SW 1271 (cell line): ENCODE measurements at regions not wholly inside any gene's neighbourhood (a gene's known extent, or its start where the extent isn't known, plus 50 kb on each side); places are given as distances from the start of the nearest gene placed in this dataset.

Experiments used
- DNase-seq, 2 experiments: peaks; one replicate each; lab custom pipeline; 2025; lab: John Stamatoyannopoulos, UW

DNA sequence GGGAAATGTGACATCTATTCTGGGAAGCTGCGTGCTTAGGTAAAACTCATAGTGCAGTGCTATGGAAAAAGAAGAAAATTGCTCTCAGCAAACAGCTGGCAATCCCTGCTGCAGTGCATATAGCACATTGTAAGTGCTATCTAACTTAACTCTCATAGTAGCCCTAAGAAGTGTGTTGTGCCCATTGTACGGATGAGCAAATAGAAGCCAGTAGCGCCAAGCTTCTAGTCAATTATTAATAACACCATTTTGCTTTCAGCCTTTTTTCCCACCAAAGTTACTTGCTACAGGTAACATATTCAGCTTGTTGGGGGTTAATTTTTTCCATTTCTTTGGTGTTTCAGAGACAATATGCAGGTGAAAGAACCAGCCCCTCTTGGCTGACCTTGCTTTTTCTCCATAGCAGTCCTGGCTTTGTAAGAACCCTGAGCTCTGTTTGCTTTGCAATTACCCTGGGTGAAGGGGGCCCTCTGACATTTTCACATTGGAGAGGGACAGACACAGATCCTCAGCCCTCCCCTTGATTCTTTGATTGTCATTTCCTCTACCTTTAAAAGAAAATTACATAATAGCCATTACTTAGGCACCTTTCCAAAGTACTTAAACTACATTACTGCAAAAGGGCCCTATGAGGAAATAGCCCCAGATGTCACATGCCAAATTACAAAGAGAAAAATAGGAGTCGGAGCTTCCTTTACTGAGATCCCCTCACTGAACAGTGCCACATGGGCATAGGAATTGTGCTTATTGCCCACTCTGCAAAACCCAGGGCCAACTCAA lies 576.2 kb upstream of the TBX3 start:
- no peak for DNase-seq

DNA sequence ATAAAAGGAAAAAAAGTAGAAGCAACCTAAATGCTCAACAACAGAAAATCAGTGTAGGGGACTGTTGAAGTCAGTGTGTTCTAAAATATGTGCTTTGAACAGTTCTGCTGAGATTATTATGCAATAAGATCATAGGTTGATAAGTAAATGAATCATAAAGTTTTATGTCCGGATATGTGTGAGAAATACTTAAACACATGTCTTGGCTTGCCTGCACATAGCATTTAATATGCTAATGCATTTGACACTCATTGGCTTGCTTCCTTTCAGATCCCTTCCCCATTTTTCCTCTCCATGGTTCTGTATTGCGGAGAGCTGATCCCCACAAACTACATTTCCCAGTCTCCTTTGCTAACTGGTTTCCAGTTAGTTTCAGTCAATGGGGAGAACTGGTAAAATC lies 573.8 kb upstream of the TBX3 start:
- DNase-seq = no peak

DNA sequence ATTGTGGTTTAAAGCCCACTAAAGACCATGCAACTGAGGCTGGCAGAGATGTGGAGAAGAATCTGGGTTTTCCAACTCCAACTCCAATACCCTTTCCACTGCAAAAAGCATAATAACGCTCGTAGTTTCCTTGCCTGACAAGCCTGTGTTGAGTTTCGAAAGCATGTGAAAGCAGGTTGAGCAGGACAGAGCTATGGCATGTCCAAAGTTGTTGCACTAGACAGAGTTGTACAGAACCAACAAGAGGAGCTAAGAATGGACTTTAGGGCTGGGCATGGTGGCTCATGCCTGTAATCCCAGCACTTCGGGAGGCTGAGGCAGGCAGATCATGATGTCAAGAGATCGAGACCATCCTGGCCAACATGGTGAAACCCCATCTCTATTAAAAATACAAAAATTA lies 572.0 kb upstream of the TBX3 start:
- DNase-seq = no peak

DNA sequence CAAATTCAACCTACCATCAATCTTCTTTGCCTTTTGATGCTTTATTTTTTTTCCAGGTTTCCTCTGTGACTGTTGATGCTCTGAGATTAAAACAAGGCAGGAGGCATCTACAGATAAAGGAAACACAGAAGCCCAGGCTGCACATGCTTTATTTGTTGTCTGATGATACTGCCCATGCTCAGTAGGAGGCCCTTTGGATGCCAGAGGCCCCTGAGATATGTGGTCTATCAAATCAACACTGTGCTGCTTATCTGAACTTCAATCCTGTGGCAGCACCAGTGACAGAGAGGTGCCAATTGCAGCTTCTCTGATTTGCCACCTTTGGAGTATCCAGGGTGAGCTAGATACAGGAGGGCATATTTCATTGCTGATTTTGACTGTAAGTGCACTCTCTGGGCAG lies 571.3 kb upstream of the TBX3 start:
- DNase-seq = no peak

DNA sequence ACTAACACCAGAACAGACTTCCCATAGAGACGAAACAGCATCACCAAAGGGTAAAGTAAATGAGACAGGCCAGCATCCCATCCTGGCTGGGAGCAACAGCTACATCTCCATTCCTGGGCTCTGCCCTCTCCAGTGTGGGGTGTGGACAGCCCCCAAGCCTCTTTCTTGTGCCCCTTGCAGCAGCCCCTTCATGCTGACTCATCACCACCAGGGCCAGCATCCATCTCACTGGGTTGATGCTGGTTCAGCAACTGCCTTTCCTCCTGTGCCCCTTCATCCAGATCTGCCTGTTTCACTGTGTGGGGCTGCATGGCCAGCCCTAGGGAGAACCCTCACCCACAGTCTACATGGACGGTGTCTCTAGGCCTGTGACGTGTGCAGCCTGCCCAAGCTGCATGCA lies 569.1 kb upstream of the TBX3 start:
- no peak for DNase-seq

DNA sequence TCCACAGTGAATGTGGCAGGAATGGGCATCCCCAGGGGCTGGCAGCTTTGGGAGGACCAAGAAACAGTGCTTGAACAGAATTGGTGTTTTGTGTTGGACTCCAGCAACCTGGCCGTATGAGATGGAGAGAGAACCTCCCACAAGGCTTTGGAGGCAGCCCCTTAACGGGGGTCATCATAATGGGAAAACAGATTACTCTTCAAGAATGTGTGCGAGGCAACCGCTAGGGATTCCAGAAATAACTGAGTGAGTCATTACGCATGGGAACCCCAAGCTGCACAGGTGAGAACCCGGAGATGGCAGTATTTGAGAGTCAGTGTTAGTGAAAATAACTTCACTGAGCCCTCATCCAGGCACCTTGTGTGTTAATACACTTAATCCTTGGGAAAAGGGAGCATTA lies 567.8 kb upstream of the TBX3 start:
- DNase-seq = no peak

DNA sequence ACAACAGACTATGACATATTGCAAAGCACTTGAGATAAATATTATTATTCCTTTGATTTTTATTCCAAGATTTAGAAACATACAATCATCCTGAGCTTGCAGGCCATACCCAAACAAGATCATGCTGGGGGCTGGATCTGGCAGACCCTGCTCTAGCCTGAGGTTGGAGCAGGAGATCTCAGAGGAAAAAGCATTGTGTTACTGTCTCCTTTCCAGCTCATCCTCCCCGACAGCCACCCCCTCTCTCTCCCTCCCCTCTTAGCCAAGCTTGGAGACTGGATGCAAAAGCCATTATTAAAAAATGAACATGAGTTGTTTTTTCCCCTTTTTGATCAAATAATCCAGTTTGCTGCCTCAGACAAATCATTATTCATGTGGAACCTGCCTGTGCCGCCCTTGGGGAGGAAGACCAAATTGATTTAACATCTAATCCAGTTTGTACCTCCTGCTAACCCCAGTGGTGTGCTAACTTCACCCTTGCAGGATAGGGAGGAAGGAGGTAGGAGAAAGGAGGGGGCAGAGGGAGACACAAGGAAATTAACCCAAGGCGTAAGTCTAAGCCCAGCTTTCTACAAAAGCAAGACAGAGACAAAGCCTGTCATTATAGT lies 565.8 kb upstream of the TBX3 start:
- DNase-seq = no peak

DNA sequence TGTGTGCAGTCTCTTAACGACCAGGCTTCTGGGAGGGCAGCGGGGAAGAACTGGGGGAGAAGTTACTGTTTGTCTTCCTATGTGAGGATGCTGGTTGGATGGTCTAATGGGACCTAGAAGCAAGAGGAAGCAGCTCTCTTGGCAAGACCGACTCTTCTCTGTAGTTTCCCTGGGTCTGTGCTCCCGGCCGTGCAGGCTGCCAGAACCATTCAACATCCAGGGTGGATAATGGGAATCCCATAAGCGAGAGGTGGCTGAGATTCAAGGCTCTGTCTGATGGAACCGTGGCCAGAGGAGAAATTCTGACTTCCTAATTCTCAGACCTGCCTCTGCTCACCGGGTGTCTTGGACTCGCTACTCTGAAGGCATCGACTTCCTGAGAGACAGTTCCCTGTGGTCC lies 561.0 kb upstream of the TBX3 start:
- DNase-seq = no peak

DNA sequence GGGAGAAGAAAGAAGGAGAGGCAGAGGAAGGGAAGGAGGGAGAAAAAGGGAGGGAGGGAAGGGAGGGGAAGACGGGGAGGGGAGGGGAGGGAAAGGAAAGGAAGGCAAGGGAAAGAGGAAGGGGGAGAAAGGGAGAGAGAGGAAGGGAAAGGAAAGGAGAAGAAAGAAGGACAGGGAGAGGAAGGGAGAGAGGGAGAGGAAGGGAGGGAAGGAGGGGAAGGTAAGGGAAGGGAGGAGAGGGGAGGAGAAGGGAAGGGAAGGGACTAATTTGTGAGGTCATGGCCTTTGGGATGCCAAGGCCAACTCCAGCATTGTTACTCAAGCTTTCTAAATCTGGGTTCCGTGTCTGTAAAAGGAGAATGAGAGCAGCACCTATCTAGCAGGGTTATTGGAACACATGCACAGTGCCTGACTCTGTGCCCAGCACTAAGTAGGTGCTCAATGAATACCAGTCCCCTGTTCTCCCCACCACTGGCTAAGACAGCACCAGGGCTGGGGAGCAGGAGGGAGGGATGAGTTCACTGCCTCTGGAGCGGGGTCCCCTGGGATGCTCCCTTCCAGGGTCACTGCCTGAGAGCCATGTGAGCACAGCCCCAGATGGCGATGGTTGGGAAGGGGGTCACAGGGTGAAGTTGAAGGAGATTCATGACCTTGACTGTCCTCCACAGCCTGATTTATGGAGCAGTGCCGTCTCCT lies 560.1 kb upstream of the TBX3 start:
- no peak for DNase-seq

DNA sequence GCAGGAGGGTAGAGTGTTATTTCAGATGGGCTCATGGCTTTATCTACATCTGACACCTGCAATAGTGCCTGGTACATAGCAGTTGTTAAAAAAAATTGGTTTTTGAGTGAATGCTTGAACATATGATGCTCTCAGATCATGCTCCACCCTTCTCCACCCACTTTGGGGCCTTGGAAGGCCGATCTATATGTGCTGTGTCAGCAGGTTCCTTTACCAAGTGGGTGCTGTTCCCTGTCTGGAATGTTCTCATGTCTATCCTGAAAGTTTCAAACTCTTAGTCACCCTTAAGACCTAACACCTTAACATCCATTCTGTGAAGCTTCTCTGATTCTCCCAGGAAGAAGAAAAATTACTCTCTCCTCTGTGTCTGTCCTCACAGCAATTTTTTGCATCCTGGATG lies 556.3 kb upstream of the TBX3 start:
- DNase-seq = no peak

DNA sequence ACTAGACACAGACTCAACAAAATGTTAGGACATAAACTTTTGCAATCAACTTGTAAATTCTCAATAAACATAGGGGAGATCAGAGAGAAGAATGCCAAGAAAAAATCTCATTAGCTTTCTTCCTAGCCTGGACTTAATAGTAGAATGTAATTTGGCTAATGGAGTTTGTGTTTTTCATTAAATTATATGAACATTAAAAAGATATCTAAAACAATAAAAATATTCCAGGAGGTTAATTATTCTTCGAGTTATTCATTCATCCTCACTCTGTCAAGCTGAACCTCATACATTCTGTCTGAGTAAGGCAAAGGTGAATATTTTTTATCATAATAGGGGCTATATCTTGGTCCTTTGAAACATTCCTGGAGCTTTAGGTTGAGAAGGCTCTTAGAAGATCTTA lies 551.9 kb upstream of the TBX3 start:
- DNase-seq = no peak

DNA sequence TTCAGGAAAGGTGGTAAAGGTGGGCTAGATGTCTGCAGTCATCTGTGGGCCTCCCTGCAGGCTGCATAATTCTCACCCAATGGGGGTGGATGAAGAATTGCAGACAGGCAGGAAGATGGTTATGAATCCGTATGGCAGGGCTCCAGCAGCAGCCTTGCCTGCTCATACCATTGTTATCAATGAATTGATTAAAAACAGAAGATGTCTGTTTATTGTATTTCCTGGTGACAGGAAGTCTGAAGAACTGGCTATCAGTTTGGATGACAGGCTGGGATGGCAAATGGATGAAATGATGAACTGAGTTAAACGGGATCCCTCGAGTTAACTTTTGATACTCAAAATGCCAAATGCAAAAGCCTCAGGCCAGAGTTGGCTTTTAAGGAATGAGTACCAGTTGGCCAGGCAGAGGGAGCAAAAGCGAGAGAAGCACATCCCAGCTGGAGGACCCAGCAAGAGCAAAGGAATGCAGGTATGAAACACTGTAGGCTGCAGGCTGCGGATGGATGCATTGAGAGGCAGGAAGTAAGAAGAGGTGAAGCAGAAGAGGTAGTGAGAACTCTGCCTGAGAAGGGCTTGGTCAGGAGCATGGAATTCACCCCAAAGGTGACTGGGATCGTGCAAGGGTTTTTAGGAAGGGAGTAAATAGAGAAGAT lies 550.0 kb upstream of the TBX3 start:
- DNase-seq = no peak

DNA sequence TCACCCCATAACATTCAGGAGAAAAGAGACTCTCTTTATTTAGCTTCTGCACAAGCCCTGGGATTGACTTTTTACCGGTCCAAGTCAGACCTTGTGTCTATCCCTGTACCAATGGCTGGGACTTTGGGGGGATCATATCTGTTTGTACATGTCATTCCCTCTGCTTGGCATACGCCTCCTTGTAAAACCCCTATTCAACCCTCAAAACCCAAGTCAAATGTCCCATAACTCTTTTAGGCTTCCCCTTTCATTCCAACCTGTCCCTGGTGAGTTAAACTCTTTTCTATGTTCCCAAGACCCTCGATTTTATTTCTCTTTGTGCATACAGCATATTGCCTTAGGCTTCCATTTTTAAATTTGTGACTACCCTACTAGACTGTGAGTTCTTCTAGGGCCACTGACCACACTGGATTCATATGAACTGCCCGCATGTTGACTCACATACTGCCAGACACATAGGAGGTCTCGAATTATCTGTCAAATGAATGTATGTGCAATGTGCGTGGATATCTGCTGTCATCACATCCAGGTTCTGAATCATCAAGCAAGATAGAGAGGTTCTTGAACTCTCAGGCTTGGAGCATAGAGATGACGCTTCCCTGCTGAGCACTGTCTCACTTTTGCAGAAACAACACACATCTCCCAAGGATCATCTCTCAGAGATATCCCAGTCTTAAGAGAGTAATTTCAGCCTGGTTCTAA lies 548.6 kb upstream of the TBX3 start:
- no peak for DNase-seq

DNA sequence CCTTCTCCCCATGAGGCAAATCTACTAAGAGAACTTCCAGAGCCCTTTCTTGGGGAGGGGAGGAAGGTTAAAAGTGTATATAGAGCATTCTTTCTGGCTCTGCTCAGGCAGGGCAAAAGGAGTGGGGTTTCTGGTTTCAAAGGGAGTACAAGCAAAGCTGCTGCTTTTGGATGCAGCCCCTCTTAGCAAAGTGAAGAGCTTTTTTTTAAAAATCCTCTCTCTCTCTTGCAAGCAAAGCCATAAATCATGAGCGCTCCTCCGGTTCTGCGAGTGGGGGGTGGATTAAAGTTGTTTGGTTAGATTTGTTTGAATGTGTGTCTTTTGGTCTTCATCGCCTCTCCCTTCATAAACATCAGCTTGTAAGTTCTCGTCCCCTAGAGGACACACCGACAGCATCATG lies 546.6 kb upstream of the TBX3 start:
- DNase-seq = no peak

DNA sequence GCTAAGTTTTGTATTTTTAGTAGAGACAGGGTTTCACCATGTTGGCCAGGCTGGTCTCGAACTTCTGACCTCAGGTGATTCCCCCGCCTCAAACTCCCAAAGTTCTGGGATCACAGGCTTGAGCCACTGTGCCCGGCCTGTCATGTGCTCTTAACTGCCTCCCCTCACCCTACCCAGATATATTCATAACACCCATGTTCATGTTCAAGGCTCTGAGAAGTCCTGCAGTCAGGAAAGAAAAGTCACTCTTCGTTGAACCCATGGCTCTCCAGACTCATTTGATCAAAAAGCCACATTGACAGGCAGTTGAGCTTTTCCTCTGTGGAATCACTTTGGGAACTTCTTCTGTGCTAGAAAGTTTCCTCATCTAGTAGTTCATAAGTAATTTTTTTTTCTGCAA lies 545.5 kb upstream of the TBX3 start:
- DNase-seq = no peak

DNA sequence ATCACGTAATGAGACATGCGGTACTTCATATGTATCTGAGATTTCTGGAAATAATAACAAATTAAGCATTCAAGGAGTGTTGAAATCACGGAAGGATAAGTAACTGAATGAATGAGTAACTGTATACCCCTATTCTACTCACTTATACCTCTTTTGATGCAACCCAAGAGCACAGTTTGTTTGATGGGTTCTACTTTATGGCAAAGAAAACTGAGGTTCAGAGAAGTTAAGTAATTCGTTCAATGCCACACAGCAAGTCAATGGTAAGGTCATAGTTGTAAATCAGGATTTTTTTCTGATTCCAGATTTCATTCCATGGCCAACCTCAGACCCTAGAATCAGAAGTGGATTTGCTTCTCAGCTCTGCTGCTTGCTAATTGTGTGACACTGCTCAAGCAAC lies 544.5 kb upstream of the TBX3 start:
- no peak for DNase-seq

DNA sequence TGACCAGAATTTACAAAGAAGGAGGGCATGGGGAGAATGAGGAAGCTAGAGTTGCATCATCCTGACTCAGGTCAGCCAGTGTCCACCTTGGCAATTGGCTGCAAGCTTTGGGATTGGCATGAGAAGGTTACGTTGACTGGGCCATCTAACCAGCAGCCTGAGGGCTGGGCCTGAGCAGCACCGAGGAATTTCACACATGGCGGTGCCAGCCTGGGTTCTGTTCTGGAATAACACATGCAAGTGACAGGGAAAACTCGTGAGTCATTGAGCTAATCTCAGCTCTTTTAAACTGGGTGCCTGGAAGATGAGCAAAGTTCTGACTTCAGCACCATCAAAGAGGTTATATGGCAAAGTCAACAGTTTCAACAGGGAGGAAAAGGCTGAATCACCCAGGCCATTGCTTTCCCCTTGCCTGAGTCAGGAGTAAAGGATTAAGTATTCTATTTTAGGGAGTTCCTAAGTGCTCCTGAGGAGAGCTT lies 543.2 kb upstream of the TBX3 start:
- no peak for DNase-seq

DNA sequence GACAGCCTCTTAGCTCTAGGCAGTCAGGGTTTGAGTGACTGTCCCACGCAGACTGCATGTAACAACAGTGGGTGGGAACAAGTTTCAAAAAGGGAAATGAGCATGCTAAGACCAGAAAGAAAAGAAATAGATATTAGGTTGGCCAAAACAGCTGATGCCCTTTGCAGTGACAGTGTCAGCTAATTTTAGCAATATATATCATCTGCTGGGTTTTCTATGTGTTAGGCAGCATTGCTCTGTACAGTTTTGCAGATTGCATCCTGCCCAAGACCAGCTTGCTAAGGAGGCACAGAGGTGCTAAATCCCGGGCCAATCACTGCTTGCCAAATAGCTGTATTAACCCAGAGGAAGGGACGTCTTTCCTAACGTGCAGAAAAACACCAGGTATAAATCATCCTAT lies 541.9 kb upstream of the TBX3 start:
- no peak for DNase-seq

DNA sequence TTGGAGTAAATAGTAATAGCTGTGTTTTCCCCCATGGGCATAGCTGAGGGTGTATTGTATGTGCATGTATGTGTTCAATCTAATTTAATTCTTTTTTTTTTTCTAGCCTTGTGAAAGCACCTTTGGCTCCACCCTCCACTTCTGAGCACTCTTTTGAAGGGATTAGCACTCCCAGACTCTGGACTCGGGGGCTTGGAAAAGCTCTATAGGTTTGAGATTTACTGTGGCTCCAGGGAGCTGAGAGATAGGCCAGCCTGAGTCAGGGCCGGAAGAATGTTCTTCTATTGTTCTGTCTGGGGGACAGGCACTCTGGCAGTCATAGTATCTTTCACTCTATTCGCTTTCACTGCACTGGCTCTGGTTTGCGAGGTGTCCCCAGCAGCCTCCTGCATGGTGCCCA lies 540.0 kb upstream of the TBX3 start:
- DNase-seq = no peak

DNA sequence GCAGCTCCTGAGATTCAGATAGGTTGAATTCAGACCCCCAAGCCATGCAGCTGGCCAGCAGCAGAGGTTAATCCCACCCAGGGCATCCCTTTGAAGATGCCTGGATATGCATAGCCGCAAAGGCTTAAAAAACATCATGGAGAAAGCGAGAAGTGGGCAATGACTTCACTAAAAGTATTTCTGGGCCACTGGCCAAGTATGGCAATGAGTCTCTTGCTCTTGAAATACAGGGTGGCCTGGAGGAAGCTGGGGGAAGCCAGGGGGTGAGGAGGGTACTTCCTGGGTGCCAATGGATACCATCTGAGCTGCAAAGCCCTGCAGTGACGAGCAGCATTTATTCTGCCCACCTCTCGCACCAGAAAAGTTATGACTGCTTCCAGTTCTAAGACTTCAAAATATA lies 539.3 kb upstream of the TBX3 start:
- no peak for DNase-seq

DNA sequence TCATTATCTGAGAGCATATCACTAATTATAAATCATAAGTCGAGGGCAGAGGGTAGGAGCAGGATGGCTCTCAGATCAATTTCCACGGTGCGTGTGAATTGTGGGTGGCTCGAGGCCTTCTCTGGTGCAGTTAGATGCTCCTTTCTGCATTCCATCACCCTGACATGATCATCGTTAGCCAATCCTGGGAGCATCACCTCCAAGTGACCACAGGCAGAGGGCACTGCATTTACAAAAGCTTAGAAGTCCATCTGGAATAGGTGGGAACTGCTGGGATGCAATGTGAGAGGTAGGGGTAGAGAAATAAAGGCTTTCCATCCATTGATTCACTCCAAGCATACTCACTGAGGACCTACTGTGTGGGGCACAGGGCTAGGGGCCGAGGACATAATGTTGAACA lies 538.2 kb upstream of the TBX3 start:
- no peak for DNase-seq

DNA sequence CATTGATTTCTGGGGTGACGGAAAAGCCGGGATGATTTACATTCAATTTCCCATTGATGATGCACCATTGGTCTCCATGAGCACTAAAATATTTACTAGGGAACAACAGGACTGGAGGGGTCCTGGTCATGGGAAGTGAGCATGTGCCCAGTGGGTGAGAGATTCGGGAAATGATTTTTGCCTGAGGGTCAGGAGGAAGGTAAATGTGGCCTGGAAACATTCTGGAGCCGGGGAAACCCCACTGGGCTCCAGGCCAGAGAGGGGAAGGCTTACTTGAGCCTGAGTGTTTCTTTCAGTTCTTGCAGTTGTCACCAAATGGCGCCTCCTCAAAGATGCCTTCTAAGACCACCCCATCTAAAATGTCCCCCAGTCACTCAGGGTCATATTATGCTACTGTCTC lies 532.3 kb upstream of the TBX3 start:
- no peak for DNase-seq
